Stimulated activated naive CD8-positive, alpha-beta T cell treated with anti-CD3 and anti-CD28 coated beads, Interleukin-15, amount 100 ng/mL, for 72 hours (primary cell): ENCODE measurements at regions not wholly inside any gene's neighbourhood (a gene's known extent, or its start where the extent isn't known, plus 50 kb on each side); places are given as distances from the start of the nearest gene placed in this dataset.
"Not testable (repeated sequence)": the region's sequence is repeated elsewhere in the genome, so short reads cannot be mapped to it uniquely, and the experiment has no call there.

Experiments used
- ATAC-seq: fragments of 150-1000 bp; cut with Tn5 transposase; 2 replicates; pipeline ENCODE4 v1.10.0; 2021; ENCODE audit warnings: mild to moderate bottlenecking, moderate library complexity
- DNase-seq, 2 donors: peaks; one replicate each; pipeline ENCODE4 v3.0.0; 2021 to 2022
- H3K27ac Mint-ChIP-seq, 2 donors: one replicate each; pipeline ENCODE4 v1.8.0; 2022; ENCODE audit warnings: mild to moderate bottlenecking in 2 of 2, mixed read lengths in 2 of 2, moderate library complexity in 2 of 2
- H3K27me3 Mint-ChIP-seq: one replicate; pipeline ENCODE4 v1.8.0; 2022; ENCODE audit warnings: mixed read lengths
- H3K4me1 Mint-ChIP-seq: one replicate; pipeline ENCODE4 v1.8.0; 2022; ENCODE audit warnings: mild to moderate bottlenecking, mixed read lengths
- H3K4me3 Mint-ChIP-seq, 2 donors: one replicate each; pipeline ENCODE4 v1.8.0; 2022; ENCODE audit warnings: mild to moderate bottlenecking in 2 of 2, mixed read lengths in 2 of 2, moderate library complexity in 1 of 2
- H3K9me3 Mint-ChIP-seq, 2 donors: one replicate each; pipeline ENCODE4 v1.8.0; 2022; ENCODE audit warnings: mixed read lengths in 2 of 2

GRCh38 chr13:91228940-91229339 lies 118.5 kb upstream of the MIR17HG start:
- Mint-ChIP-seq H3K9me3 (no peaks in the 10 kb centered on the region), H3K27me3 (no peaks in the 10 kb centered on the region), H3K27ac (no peak overlapping the region), H3K4me1 (no peaks in the 10 kb centered on the region), H3K4me3 (no peak overlapping the region)
- ATAC-seq: no peak
- no peak for DNase-seq

- Mint-ChIP-seq H3K27me3 (no peaks in the 10 kb centered on the region), H3K4me3 (no peak overlapping the region), H3K27ac (no peak overlapping the region), H3K9me3 (no peaks in the 10 kb centered on the region), H3K4me1 (no peaks in the 10 kb centered on the region)
- DNase-seq (no peak), ATAC-seq (no peak)
Measured at GRCh38 chr13:91232716-91233115, 114.8 kb upstream of the MIR17HG start.

DNA sequence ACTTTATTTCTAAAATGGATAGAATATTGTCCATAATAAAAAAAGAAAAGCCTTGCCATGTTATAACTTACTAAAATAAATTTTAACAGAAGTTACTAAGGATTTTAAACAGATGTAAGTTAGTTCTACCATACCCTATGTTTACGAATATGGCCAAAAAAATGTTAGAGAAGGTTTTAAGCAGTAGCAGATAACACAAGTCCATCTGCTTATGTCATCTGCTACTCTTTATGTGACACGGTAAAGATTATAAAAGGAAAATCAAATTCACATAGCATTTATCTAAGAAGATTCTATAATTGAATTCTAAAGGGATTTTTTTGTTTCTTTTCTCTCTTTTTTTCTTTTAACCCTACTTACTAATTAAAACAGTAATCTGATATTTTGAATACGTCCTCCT lies 114.2 kb upstream of the MIR17HG start:
- no peaks in the 10 kb centered on the region for H3K9me3 Mint-ChIP-seq
- H3K4me3 Mint-ChIP-seq: no peak overlapping the region
- H3K27me3 Mint-ChIP-seq: no peaks in the 10 kb centered on the region
- no peak overlapping the region for H3K27ac Mint-ChIP-seq
- no peaks in the 10 kb centered on the region for H3K4me1 Mint-ChIP-seq
- ATAC-seq (no peak), DNase-seq (no peak)

DNA sequence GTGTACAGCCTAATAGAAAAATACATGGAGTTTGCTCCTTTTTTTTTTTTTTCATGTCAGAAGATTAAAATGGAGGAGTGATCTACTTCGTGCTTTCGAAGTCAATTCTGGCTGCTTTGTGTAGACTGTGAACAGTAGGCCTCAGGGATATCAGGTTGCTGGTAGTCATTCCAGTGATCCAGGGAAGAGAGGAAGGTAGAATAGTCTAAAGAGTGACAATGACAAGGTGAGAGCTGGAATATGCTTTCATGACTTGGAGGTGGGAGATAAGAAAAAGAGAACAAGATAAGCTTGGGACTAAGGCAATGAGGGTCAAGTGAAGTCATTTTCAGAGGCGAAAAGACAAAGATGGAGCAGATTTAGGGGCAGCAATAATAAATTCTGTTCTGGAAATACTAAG lies 111.3 kb upstream of the MIR17HG start:
- ATAC-seq (no peak), DNase-seq (no peak)
- Mint-ChIP-seq H3K4me1 (no peaks in the 10 kb centered on the region), H3K27me3 (no peaks in the 10 kb centered on the region), H3K4me3 (no peak overlapping the region), H3K9me3 (no peaks in the 10 kb centered on the region), H3K27ac (no peak overlapping the region)

GRCh38 chr13:91236921-91237320 lies 110.6 kb upstream of the MIR17HG start:
- Mint-ChIP-seq H3K9me3 (no peaks in the 10 kb centered on the region), H3K27me3 (no peaks in the 10 kb centered on the region), H3K4me3 (no peak overlapping the region), H3K4me1 (no peaks in the 10 kb centered on the region), H3K27ac (no peak overlapping the region)
- no peak for ATAC-seq
- DNase-seq: no peak

DNA sequence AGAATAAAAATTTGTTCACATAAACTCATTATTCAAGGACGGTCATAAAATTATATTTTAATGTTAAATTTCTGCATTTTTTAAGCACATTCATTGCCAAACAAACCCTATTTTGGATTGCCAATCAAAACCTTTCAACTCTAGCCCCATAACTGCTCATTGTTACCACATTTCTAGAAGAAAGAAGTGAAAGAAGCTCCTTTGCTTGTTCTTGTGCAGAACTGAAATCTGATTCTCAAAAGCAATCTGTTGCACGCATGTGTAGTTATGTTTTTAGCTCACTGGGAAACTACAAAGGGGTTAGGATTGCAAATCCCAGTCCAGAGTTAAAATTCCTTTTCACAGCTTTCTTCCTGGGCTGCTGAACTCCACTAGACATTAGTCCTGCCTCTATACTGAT lies 109.5 kb upstream of the MIR17HG start:
- no peak for DNase-seq
- no peak overlapping the region for H3K4me3 Mint-ChIP-seq
- H3K9me3 Mint-ChIP-seq: no peaks in the 10 kb centered on the region
- H3K27ac Mint-ChIP-seq: no peak overlapping the region
- H3K27me3 Mint-ChIP-seq: no peaks in the 10 kb centered on the region
- ATAC-seq: no peak
- no peaks in the 10 kb centered on the region for H3K4me1 Mint-ChIP-seq

GRCh38 chr13:91240341-91240740 lies 107.1 kb upstream of the MIR17HG start:
- ATAC-seq (no peak), DNase-seq (no peak)
- H3K4me3 Mint-ChIP-seq: no peak overlapping the region
- H3K27me3 Mint-ChIP-seq: peaks cover 5% of the 10 kb centered on the region
- no peaks in the 10 kb centered on the region for H3K9me3 Mint-ChIP-seq
- H3K27ac Mint-ChIP-seq: no peak overlapping the region
- no peaks in the 10 kb centered on the region for H3K4me1 Mint-ChIP-seq

DNA sequence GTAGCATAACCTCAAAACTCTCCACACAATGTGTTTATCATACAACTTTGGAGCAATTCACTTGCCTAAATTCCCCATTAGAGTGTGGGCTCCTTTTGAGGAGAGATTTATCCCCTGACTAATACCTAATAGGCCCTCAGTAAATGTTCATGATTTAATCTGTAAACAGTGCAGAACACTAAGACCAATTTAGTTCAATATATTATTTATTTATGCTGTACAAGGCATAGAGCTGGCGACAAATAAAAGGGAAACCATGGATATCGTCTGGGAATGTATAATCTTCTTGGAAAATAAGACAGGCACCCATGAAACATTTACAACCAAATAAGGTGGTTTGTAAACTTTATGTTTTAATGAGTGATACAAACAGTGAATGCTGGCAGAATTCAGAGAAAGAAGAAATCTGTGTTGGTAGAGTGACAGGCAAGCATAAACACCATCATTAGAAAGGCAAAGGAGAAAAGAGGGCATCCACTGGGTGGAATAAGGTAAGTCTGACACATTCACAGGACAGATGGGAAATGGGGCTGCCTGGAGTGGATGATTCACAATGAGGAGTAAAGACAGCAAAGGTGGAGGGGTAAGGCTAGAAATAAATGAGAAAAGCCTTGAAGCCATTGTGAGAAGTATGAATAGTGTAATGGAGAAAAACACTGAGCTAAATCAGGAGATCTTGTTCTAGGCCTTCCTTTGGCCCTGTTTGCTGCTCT lies 106.1 kb upstream of the MIR17HG start:
- ATAC-seq: no peak
- Mint-ChIP-seq H3K27ac (no peak overlapping the region), H3K4me3 (no peak overlapping the region), H3K9me3 (no peaks in the 10 kb centered on the region), H3K27me3 (peaks cover 8% of the 10 kb centered on the region), H3K4me1 (no peaks in the 10 kb centered on the region)
- no peak for DNase-seq

GRCh38 chr13:91242652-91243051 lies 104.8 kb upstream of the MIR17HG start:
- Mint-ChIP-seq H3K27me3 (peaks cover 14% of the 10 kb centered on the region), H3K4me1 (no peaks in the 10 kb centered on the region), H3K27ac (no peak overlapping the region), H3K9me3 (no peaks in the 10 kb centered on the region), H3K4me3 (no peak overlapping the region)
- DNase-seq (no peak), ATAC-seq (no peak)

DNA sequence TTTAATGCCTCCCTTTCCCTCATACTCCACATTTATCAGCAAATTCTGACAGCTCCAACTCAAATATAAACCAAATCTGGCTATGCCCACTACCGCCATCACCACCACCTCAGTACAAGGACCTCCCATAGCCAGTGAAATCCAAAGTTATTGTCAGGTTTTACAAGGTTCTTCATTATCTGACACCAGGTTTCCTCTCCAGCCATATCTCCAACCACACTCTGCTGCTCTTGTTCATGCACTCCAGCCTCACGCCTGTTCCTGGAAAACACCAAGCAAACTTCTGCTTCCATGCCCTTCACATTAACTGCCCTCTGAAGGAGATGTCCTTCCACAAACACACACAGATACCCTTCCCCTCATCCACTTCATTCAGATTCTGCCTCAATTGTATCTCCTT lies 102.2 kb upstream of the MIR17HG start:
- H3K4me3 Mint-ChIP-seq: no peak overlapping the region
- ATAC-seq (no peak), DNase-seq (no peak)
- H3K27ac Mint-ChIP-seq: no peak overlapping the region
- no peaks in the 10 kb centered on the region for H3K9me3 Mint-ChIP-seq
- H3K4me1 Mint-ChIP-seq: no peaks in the 10 kb centered on the region
- peaks cover 27% of the 10 kb centered on the region for H3K27me3 Mint-ChIP-seq

GRCh38 chr13:91247768-91248167 lies 99.7 kb upstream of the MIR17HG start:
- Mint-ChIP-seq H3K4me1 (no peaks in the 10 kb centered on the region), H3K27ac (no peak overlapping the region), H3K4me3 (no peak overlapping the region), H3K9me3 (no peaks in the 10 kb centered on the region), H3K27me3 (peaks cover 31% of the 10 kb centered on the region)
- ATAC-seq (no peak), DNase-seq (no peak)

DNA sequence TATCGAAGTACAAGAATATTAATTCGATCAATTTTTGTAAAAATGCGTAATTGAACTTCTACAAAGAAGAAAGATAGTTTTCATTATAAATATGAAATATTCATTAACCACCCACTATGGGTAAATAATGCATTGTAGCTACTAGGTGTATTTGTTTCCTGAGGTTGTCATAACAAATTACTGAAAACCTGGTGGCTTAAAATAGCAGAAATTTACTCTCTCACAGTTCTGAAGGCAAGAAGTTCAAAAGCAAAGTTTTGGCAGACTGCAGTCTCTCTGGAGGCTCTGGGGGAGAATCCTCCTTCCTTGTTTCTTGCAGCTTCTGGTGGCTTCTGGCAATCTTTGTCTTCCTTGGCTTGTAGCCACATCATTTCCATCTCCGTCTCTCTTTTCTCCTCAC lies 99.2 kb upstream of the MIR17HG start:
- Mint-ChIP-seq H3K27ac (no peak overlapping the region), H3K9me3 (no peaks in the 10 kb centered on the region), H3K4me3 (no peak overlapping the region), H3K27me3 (peaks cover 31% of the 10 kb centered on the region), H3K4me1 (no peaks in the 10 kb centered on the region)
- no peak for DNase-seq
- no peak for ATAC-seq

GRCh38 chr13:91249370-91249769 lies 98.1 kb upstream of the MIR17HG start:
- H3K27ac Mint-ChIP-seq: no peak overlapping the region
- DNase-seq (no peak), ATAC-seq (no peak)
- H3K4me3 Mint-ChIP-seq: no peak overlapping the region
- no peaks in the 10 kb centered on the region for H3K4me1 Mint-ChIP-seq
- peaks cover 31% of the 10 kb centered on the region for H3K27me3 Mint-ChIP-seq
- H3K9me3 Mint-ChIP-seq: no peaks in the 10 kb centered on the region

DNA sequence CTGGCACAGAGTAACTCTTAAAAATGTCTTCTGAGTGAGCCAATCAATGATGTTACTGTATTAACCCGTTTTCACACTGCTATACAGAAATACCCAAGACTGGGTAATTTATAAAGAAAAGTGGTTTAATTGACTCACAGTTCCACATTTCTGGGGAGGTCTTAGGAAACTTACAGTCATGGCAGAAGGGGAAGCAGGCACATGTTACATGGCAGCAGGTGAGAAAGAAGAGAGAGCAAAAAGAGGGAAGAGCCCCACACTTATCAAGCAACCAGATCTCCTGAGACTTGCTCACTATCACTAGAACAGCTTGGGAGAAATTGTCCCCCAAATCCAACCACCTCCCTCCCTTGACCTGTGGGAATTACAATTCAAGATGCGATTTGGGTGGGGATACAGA lies 97.6 kb upstream of the MIR17HG start:
- Mint-ChIP-seq H3K4me1 (no peaks in the 10 kb centered on the region), H3K9me3 (no peaks in the 10 kb centered on the region), H3K27ac (no peak overlapping the region), H3K27me3 (peaks cover 28% of the 10 kb centered on the region), H3K4me3 (no peak overlapping the region)
- DNase-seq: no peak
- no peak for ATAC-seq

- not testable (repeated sequence) for ATAC-seq, H3K4me3 Mint-ChIP-seq, DNase-seq, H3K27ac Mint-ChIP-seq, H3K4me1 Mint-ChIP-seq, H3K9me3 Mint-ChIP-seq
- H3K27me3 Mint-ChIP-seq: peaks cover 21% of the 10 kb centered on the region
Measured at GRCh38 chr13:91251573-91251972, 95.9 kb upstream of the MIR17HG start.

- DNase-seq (no peak), ATAC-seq (no peak)
- Mint-ChIP-seq H3K4me1 (no peaks in the 10 kb centered on the region), H3K9me3 (peaks cover 12 to 31% of the 10 kb centered on the region in 2 donors), H3K27ac (no peak overlapping the region), H3K4me3 (no peak overlapping the region), H3K27me3 (no peaks in the 10 kb centered on the region)
Measured at GRCh38 chr13:91264484-91264883, 83.0 kb upstream of the MIR17HG start.

DNA sequence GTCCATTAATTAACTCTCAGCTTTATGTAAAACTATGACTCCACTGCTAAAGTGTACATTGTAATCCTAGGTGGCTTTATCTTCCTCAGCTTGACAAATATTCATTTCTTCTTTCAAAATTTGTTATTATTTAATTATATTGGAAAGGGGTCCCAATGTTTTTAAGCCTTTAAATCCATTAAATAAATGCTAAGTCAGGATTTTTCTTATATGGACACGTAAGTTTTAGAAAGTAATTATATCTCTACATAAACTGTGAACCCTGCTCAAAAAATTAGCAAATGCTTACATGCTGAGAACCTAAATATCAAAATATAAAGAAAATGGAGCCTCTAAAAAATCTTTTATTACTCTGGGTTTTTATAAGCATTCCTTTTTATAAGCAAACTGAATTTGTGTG lies 78.2 kb upstream of the MIR17HG start:
- DNase-seq (no peak), ATAC-seq (no peak)
- Mint-ChIP-seq H3K27me3 (peaks cover 8% of the 10 kb centered on the region), H3K27ac (no peak overlapping the region), H3K4me3 (no peak overlapping the region), H3K9me3 (peaks cover 0 to 18% of the 10 kb centered on the region in 2 donors), H3K4me1 (no peaks in the 10 kb centered on the region)
